ENCODE measurements at regions not wholly inside any gene's neighbourhood (a gene's known extent, or its start where the extent isn't known, plus 50 kb on each side); places are given as distances from the start of the nearest gene placed in this dataset.

DNA sequence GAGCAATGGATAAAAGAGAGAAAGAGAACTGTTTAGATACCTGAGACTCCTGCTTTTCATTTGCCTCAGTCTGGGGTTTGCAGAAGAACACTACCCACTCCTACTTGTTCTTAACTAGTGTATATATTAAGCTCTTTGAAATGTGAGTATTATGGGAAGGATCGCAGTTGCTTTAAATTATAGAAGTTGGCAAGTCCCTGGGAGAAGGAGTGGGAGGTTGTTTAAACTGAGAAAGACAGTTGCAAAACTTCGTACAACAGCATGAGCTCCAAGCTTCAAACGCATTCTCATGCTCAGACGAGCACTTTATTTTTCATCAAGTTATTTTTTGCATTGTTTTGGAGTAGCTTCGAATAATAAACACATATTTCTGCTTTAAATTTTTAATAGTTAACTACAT, 88.1 kb upstream of the C1QTNF7 start:
- Histone ChIP-seq H3K27ac (replicated peaks) (peak overlapping the region; percentile 53), H3K36me3 (no peaks in the 10 kb centered on the region), H3K9me3 (replicated peaks) (no peaks in the 10 kb centered on the region), H3K27me3 (ENCODE audit: low read depth) (peaks cover 10% of the 10 kb centered on the region), H3K4me3 (peak overlapping the region; percentile 44), H3K4me1 (peaks cover 7% of the 10 kb centered on the region)
- TF ChIP-seq, protein P1, sequence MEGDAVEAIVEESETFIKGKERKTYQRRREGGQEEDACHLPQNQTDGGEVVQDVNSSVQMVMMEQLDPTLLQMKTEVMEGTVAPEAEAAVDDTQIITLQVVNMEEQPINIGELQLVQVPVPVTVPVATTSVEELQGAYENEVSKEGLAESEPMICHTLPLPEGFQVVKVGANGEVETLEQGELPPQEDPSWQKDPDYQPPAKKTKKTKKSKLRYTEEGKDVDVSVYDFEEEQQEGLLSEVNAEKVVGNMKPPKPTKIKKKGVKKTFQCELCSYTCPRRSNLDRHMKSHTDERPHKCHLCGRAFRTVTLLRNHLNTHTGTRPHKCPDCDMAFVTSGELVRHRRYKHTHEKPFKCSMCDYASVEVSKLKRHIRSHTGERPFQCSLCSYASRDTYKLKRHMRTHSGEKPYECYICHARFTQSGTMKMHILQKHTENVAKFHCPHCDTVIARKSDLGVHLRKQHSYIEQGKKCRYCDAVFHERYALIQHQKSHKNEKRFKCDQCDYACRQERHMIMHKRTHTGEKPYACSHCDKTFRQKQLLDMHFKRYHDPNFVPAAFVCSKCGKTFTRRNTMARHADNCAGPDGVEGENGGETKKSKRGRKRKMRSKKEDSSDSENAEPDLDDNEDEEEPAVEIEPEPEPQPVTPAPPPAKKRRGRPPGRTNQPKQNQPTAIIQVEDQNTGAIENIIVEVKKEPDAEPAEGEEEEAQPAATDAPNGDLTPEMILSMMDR (IDR thresholded peaks at IDR 0.05; ENCODE audit: borderline replicate concordance) = no peak
- no peak for DNase-seq
- intact Hi-C loops (cut with micrococcal nuclease) = no loop called here

DNA sequence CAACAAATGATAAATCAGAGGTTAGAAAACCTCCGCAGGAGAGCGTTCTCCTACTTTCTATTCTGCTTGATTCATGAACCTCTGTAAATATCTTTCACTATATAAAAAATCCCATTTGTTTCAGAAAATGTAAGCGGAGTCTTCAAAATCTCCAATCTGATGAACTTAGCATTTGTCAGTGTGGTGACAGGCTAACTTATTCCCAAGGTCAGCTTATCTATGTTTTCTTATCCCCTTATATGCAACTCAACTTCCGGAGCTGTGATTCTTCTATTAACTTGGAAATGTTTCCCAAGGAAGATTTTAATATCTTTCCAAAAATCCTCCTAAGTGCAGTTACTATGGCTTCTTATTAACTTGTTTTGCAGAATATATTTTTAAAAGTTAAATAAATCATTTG, 87.5 kb upstream of the C1QTNF7 start:
- peaks cover 10% of the 10 kb centered on the region for H3K27me3 ChIP-seq (ENCODE audit: low read depth)
- peak overlapping the region; percentile 44 for H3K4me3 ChIP-seq
- TF ChIP-seq, protein P1 (IDR thresholded peaks at IDR 0.05; ENCODE audit: borderline replicate concordance) = no peak
- peak overlapping the region; percentile 53 for H3K27ac ChIP-seq (replicated peaks)
- no peaks in the 10 kb centered on the region for H3K9me3 ChIP-seq (replicated peaks)
- H3K4me1 ChIP-seq = peaks cover 7% of the 10 kb centered on the region
- DNase-seq = no peak
- no peaks in the 10 kb centered on the region for H3K36me3 ChIP-seq
- intact Hi-C loops (cut with micrococcal nuclease) = no loop called here

DNA sequence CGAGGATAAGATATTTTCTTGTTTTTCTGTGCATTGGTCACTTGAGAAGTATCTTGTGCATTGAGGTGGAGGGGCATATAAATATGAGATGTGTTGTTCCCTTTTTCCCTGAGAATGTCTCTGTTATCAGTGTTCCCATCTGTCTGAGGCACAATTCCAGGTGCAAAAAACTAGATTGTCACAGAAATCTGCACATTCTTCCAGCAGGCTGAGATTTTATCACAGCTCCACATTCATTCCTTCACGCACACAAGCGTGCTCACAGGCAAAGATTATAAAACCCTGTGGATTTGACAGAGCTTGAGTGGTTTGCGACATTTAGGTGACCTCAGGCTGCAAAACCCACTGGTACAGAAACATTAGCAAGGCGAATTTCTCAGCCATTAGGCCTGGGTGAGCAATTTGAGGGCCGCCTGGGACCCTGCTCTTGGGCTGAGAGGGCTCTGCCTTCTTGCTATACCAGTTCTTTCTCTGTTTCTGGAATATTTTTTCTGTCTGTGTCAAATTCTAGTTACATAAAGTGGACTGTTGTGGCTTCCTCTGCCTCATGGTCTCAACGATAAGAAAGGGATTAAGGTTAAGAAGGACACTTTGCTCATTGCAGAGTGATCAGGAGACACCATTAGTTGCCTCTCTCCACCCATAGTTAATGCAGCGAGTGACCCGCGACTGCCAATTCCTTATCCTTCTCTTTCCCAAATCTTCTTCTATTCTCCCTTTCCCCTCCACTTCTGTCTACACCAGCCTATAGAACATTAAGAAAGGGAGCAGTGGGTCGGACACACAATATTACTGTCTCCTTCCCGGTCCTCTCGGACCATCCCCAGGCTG, 86.7 kb upstream of the C1QTNF7 start:
- peaks cover 10% of the 10 kb centered on the region for H3K27me3 ChIP-seq (ENCODE audit: low read depth)
- intact Hi-C loops (cut with micrococcal nuclease) = no loop called here
- no peak for DNase-seq
- peak overlapping the region; percentile 53 for H3K27ac ChIP-seq (replicated peaks)
- peaks cover 7% of the 10 kb centered on the region for H3K4me1 ChIP-seq
- H3K36me3 ChIP-seq = no peaks in the 10 kb centered on the region
- TF ChIP-seq, protein P1 (IDR thresholded peaks at IDR 0.05; ENCODE audit: borderline replicate concordance) = no peak
- peak overlapping the region; percentile 44 for H3K4me3 ChIP-seq
- H3K9me3 ChIP-seq (replicated peaks) = no peaks in the 10 kb centered on the region

DNA sequence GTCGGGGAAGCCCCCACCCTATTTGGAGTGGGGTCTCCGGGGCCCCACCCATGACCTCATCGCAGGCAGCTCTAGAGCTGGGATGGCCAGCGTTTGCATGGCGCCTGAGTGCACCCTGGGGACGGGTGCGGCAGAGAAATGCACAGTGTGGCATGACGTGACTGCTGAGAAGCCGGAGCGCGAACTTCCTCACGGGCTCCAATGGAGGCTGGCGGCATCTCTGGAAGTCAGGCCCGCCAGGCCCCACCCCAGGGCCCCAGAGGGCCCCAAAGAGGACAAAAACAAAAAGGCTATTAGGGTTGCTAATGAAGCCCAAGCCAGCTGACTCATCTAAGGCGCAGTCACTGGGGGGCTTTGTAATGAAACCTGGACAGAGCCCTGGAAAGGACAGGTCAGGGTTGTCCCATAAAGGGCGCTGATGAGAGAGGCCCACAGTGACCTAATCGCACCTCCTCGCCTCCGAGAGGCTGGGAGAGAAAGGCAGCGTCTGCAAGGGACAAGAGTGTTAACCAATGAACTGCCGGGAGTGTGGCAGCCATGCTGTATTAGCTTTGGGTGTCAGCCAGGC, 86.0 kb upstream of the C1QTNF7 start:
- Histone ChIP-seq H3K4me1 (peaks cover 7% of the 10 kb centered on the region), H3K36me3 (no peaks in the 10 kb centered on the region), H3K9me3 (replicated peaks) (no peaks in the 10 kb centered on the region), H3K27ac (replicated peaks) (peak overlapping the region; percentile 53), H3K4me3 (no peak overlapping the region), H3K27me3 (ENCODE audit: low read depth) (peaks cover 10% of the 10 kb centered on the region)
- TF ChIP-seq, protein P1 (IDR thresholded peaks at IDR 0.05; ENCODE audit: borderline replicate concordance) = no peak
- DNase-seq = no peak
- intact Hi-C loops (cut with micrococcal nuclease) = no loop called here

DNA sequence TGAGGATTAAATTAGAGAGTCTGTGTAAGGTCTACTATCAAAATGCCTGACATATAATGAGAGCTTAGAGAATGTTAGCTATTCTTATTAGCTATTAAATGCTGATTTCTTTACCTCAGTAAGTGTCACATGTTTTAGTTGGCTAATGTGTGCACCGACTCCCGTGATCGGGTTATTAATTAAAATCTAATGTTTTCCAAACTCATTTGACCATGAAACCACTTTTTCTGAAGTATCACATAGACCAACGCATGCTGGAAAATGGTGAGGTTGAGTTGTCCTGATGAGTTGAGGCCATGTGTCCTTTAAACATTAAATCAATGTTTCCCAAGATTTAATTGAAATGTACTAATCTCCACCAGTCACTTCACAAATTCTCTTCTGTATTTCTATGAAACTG, 84.8 kb upstream of the C1QTNF7 start:
- Histone ChIP-seq H3K9me3 (replicated peaks) (no peaks in the 10 kb centered on the region), H3K4me1 (peaks cover 7% of the 10 kb centered on the region), H3K4me3 (no peak overlapping the region), H3K27me3 (ENCODE audit: low read depth) (peaks cover 10% of the 10 kb centered on the region), H3K36me3 (no peaks in the 10 kb centered on the region), H3K27ac (replicated peaks) (no peak overlapping the region)
- TF ChIP-seq, protein P1 (IDR thresholded peaks at IDR 0.05; ENCODE audit: borderline replicate concordance) = no peak
- no peak for DNase-seq
- intact Hi-C loops (cut with micrococcal nuclease) = no loop called here

Measured in left ventricle myocardium inferior (tissue), 1 donor.